ENCODE measurements at regions not wholly inside any gene's neighbourhood (a gene's known extent, or its start where the extent isn't known, plus 50 kb on each side); places are given as distances from the start of the nearest gene placed in this dataset.

DNA sequence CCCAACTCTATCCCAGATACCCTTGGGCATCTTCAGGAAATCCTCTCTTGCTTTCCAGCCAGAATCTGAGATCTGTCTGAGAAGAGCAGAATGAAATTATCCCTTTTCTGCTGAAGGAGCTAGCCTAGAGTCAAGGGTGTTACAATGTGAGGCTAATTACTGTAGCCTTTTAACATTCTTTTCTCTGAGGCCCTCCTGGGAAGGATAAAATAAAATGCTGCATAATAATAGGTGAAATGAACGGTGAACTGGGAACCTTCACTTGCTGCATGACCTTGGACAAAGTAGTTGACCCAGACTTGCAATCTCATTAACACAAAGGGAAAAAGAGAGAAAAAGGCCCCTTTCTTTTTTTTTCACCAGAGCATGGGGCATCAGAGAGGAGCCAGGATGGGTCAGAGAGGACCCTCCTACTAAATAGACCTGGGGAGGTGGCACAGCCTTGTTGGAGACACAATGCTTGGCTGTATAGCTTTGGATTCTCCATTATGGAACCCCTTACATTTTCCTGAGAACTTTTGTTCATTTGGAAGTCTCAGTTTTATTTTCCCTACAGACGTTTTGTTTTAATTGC is 137.0 kb upstream of the LIPC start:
- no peak for TF ChIP-seq POLR2A (IDR thresholded peaks at IDR 0.05; ENCODE audit: low read depth)
- TF ChIP-seq, protein P1, sequence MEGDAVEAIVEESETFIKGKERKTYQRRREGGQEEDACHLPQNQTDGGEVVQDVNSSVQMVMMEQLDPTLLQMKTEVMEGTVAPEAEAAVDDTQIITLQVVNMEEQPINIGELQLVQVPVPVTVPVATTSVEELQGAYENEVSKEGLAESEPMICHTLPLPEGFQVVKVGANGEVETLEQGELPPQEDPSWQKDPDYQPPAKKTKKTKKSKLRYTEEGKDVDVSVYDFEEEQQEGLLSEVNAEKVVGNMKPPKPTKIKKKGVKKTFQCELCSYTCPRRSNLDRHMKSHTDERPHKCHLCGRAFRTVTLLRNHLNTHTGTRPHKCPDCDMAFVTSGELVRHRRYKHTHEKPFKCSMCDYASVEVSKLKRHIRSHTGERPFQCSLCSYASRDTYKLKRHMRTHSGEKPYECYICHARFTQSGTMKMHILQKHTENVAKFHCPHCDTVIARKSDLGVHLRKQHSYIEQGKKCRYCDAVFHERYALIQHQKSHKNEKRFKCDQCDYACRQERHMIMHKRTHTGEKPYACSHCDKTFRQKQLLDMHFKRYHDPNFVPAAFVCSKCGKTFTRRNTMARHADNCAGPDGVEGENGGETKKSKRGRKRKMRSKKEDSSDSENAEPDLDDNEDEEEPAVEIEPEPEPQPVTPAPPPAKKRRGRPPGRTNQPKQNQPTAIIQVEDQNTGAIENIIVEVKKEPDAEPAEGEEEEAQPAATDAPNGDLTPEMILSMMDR (IDR thresholded peaks at IDR 0.05) = no peak
- TF ChIP-seq EP300 (IDR thresholded peaks at IDR 0.05) = no peak
